ENCODE measurements at regions not wholly inside any gene's neighbourhood (a gene's known extent, or its start where the extent isn't known, plus 50 kb on each side); places are given as distances from the start of the nearest gene placed in this dataset.

DNA sequence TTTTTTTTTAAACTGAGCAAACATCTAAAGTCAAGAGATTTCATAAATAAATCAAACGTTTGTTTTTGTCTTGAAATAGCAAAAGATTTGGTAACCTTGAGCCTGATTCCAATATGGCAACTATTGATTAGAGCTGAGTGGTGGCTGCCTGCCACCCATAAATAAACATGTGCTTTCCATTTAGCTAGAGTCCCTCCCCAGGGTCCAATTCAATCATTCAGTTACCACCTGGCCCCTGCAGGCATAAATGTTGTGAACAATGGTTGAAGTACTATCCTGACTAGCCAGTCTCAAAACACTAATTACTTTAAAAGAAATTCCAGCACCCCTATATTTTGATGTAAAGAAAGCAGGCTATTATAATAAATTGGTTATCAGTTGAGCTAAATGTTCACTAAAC, 129.7 kb upstream of the GRIP1 start:
- TF ChIP-seq, protein P1, sequence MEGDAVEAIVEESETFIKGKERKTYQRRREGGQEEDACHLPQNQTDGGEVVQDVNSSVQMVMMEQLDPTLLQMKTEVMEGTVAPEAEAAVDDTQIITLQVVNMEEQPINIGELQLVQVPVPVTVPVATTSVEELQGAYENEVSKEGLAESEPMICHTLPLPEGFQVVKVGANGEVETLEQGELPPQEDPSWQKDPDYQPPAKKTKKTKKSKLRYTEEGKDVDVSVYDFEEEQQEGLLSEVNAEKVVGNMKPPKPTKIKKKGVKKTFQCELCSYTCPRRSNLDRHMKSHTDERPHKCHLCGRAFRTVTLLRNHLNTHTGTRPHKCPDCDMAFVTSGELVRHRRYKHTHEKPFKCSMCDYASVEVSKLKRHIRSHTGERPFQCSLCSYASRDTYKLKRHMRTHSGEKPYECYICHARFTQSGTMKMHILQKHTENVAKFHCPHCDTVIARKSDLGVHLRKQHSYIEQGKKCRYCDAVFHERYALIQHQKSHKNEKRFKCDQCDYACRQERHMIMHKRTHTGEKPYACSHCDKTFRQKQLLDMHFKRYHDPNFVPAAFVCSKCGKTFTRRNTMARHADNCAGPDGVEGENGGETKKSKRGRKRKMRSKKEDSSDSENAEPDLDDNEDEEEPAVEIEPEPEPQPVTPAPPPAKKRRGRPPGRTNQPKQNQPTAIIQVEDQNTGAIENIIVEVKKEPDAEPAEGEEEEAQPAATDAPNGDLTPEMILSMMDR (IDR thresholded peaks at IDR 0.05): no peak
- no peak for TF ChIP-seq POLR2A (IDR thresholded peaks at IDR 0.05)

All from lower leg skin (tissue), 3 donors.